ENCODE measurements at regions not wholly inside any gene's neighbourhood (a gene's known extent, or its start where the extent isn't known, plus 50 kb on each side); places are given as distances from the start of the nearest gene placed in this dataset.

DNA sequence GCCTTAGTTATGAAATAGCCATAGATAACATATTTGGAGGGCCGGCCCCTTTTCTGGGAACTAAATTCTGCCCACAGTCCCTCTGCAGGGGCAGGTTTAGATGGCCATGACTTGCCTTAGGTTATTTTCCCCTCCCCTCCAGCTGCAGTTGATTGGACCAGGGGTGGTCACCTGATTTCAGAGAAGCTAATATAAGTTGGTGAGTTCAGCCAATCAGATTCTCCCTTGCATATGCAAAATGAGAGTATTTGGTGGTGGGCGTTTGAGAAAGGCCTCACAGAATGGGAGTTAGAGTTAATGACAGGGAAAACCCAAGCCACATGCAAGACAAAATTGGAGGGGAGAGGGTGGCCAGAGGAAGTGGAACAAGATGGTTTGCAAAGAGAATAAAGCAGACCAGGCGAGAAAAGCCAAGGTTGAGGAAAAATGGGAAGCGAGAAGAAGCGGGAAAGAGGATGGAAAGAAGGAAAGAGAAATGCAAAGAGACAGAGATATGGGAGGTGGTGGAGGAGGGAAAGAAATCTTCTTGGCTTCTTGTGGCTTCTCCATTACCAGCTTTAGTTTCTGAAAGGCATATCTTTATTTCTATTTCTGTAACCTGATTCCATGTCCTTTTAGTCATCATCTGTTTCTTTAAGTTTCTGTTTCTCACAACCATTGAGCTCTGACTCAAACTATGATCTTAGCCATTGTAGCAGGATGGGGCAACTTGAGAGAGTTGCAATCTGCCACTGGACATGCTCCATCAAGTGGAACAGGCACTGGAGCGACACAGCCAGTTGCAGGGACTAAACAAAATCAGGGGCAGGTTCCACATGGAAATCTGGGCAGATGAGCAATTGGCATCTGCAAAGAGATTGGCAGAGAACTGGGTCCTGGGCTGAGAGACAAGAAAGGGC is 108.1 kb upstream of the SIX3 start (continued):
- TF ChIP-seq, protein P1, sequence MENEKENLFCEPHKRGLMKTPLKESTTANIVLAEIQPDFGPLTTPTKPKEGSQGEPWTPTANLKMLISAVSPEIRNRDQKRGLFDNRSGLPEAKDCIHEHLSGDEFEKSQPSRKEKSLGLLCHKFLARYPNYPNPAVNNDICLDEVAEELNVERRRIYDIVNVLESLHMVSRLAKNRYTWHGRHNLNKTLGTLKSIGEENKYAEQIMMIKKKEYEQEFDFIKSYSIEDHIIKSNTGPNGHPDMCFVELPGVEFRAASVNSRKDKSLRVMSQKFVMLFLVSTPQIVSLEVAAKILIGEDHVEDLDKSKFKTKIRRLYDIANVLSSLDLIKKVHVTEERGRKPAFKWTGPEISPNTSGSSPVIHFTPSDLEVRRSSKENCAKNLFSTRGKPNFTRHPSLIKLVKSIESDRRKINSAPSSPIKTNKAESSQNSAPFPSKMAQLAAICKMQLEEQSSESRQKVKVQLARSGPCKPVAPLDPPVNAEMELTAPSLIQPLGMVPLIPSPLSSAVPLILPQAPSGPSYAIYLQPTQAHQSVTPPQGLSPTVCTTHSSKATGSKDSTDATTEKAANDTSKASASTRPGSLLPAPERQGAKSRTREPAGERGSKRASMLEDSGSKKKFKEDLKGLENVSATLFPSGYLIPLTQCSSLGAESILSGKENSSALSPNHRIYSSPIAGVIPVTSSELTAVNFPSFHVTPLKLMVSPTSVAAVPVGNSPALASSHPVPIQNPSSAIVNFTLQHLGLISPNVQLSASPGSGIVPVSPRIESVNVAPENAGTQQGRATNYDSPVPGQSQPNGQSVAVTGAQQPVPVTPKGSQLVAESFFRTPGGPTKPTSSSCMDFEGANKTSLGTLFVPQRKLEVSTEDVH (IDR thresholded peaks at IDR 0.05; ENCODE audit: low read depth, partially characterized antibody): no peak
- TF ChIP-seq CBFB (IDR thresholded peaks at IDR 0.05; ENCODE audit: low read depth) (0 out of 2 replicates have a peak, but pooled peaks have one; percentile 26), NFYB (IDR thresholded peaks at IDR 0.05; ENCODE audit: insufficient read depth, low read depth, low read length) (peak; percentile 98), JUNB (IDR thresholded peaks at IDR 0.05) (peak; percentile 90), RBBP5 (conservative IDR thresholded peaks at IDR 0.05) (no peak), CHD4 (IDR thresholded peaks at IDR 0.05) (no peak), YBX1 (IDR thresholded peaks at IDR 0.05) (no peak), ZNF274 (IDR thresholded peaks at IDR 0.05; ENCODE audit: insufficient read depth, insufficient read length) (no peak), NBN (IDR thresholded peaks at IDR 0.05) (peak; percentile 50; the same call in 1 of the 2 replicates), GATAD2B (conservative IDR thresholded peaks at IDR 0.05; ENCODE audit: low read depth) (0 out of 2 replicates have a peak, but pooled peaks have one; percentile 19), EP300 (IDR thresholded peaks at IDR 0.05; ENCODE audit: borderline replicate concordance in 1 of 2, control insufficient read depth in 1 of 2, low read depth in 2 of 2, low read length in 2 of 2) (peak in 1 of 2 experiments; percentile 63; a peak in 2 of 4 replicates), LARP7 (IDR thresholded peaks at IDR 0.05) (no peak), TARDBP (IDR thresholded peaks at IDR 0.05; ENCODE audit: borderline replicate concordance) (no peak)
- TF ChIP-seq, protein P2, sequence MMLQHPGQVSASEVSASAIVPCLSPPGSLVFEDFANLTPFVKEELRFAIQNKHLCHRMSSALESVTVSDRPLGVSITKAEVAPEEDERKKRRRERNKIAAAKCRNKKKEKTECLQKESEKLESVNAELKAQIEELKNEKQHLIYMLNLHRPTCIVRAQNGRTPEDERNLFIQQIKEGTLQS (IDR thresholded peaks at IDR 0.05; ENCODE audit: borderline replicate concordance, extremely low read depth, low read depth, low read length): no peak
- TF ChIP-seq, protein P3, sequence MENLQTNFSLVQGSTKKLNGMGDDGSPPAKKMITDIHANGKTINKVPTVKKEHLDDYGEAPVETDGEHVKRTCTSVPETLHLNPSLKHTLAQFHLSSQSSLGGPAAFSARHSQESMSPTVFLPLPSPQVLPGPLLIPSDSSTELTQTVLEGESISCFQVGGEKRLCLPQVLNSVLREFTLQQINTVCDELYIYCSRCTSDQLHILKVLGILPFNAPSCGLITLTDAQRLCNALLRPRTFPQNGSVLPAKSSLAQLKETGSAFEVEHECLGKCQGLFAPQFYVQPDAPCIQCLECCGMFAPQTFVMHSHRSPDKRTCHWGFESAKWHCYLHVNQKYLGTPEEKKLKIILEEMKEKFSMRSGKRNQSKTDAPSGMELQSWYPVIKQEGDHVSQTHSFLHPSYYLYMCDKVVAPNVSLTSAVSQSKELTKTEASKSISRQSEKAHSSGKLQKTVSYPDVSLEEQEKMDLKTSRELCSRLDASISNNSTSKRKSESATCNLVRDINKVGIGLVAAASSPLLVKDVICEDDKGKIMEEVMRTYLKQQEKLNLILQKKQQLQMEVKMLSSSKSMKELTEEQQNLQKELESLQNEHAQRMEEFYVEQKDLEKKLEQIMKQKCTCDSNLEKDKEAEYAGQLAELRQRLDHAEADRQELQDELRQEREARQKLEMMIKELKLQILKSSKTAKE (IDR thresholded peaks at IDR 0.05; ENCODE audit: low read depth, poor library complexity, severe bottlenecking): peak; percentile 36
- TF ChIP-seq, protein P4, sequence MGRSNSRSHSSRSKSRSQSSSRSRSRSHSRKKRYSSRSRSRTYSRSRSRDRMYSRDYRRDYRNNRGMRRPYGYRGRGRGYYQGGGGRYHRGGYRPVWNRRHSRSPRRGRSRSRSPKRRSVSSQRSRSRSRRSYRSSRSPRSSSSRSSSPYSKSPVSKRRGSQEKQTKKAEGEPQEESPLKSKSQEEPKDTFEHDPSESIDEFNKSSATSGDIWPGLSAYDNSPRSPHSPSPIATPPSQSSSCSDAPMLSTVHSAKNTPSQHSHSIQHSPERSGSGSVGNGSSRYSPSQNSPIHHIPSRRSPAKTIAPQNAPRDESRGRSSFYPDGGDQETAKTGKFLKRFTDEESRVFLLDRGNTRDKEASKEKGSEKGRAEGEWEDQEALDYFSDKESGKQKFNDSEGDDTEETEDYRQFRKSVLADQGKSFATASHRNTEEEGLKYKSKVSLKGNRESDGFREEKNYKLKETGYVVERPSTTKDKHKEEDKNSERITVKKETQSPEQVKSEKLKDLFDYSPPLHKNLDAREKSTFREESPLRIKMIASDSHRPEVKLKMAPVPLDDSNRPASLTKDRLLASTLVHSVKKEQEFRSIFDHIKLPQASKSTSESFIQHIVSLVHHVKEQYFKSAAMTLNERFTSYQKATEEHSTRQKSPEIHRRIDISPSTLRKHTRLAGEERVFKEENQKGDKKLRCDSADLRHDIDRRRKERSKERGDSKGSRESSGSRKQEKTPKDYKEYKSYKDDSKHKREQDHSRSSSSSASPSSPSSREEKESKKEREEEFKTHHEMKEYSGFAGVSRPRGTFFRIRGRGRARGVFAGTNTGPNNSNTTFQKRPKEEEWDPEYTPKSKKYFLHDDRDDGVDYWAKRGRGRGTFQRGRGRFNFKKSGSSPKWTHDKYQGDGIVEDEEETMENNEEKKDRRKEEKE (IDR thresholded peaks at IDR 0.05): no peak
- TF ChIP-seq, protein P5, sequence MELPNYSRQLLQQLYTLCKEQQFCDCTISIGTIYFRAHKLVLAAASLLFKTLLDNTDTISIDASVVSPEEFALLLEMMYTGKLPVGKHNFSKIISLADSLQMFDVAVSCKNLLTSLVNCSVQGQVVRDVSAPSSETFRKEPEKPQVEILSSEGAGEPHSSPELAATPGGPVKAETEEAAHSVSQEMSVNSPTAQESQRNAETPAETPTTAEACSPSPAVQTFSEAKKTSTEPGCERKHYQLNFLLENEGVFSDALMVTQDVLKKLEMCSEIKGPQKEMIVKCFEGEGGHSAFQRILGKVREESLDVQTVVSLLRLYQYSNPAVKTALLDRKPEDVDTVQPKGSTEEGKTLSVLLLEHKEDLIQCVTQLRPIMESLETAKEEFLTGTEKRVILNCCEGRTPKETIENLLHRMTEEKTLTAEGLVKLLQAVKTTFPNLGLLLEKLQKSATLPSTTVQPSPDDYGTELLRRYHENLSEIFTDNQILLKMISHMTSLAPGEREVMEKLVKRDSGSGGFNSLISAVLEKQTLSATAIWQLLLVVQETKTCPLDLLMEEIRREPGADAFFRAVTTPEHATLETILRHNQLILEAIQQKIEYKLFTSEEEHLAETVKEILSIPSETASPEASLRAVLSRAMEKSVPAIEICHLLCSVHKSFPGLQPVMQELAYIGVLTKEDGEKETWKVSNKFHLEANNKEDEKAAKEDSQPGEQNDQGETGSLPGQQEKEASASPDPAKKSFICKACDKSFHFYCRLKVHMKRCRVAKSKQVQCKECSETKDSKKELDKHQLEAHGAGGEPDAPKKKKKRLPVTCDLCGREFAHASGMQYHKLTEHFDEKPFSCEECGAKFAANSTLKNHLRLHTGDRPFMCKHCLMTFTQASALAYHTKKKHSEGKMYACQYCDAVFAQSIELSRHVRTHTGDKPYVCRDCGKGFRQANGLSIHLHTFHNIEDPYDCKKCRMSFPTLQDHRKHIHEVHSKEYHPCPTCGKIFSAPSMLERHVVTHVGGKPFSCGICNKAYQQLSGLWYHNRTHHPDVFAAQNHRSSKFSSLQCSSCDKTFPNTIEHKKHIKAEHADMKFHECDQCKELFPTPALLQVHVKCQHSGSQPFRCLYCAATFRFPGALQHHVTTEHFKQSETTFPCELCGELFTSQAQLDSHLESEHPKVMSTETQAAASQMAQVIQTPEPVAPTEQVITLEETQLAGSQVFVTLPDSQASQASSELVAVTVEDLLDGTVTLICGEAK (IDR thresholded peaks at IDR 0.05; ENCODE audit: borderline replicate concordance): no peak

Data from GM12878 (cell line).